Trophoblast cell (in vitro differentiated cells and primary cell): ENCODE measurements at regions not wholly inside any gene's neighbourhood (a gene's known extent, or its start where the extent isn't known, plus 50 kb on each side); places are given as distances from the start of the nearest gene placed in this dataset.
A peak's percentile ranks its signal among the peaks of the same experiment; 100 is the strongest.
"Not testable (repeated sequence)": the region's sequence is repeated elsewhere in the genome, so short reads cannot be mapped to it uniquely, and the experiment has no call there.

Experiments
- DNase-seq, 2 donors: peaks; one replicate each; pipeline ENCODE4 v3.0.0-alpha.2; 2016
- H2AFZ ChIP-seq: 2 replicates; pipeline ENCODE4 v1.6.1; 2013; ENCODE audit warnings: low read length, moderate library complexity, mild to moderate bottlenecking; ENCODE audit not compliant: insufficient read depth, poor library complexity
- H2AK5ac ChIP-seq: 2 replicates; pipeline ENCODE4 v1.6.1; 2013; ENCODE audit warnings: mild to moderate bottlenecking, low read length
- H2BK120ac ChIP-seq: 2 replicates; pipeline ENCODE4 v1.6.1; 2013; ENCODE audit warnings: low read length, mild to moderate bottlenecking, moderate library complexity; ENCODE audit not compliant: insufficient read depth, poor library complexity
- H2BK12ac ChIP-seq: 2 replicates; pipeline ENCODE4 v1.6.1; 2013; ENCODE audit warnings: mild to moderate bottlenecking, low read length, moderate library complexity
- H2BK5ac ChIP-seq: 2 replicates; pipeline ENCODE4 v1.6.1; 2013; ENCODE audit warnings: low read length, low read depth, moderate library complexity, mild to moderate bottlenecking; ENCODE audit not compliant: poor library complexity
- H3K14ac ChIP-seq: 2 replicates; pipeline ENCODE4 v1.6.1; 2013; ENCODE audit warnings: mild to moderate bottlenecking, low read length
- H3K18ac ChIP-seq: 2 replicates; pipeline ENCODE4 v1.6.1; 2013; ENCODE audit warnings: mild to moderate bottlenecking, low read length
- H3K23ac ChIP-seq: 2 replicates; pipeline ENCODE4 v1.6.1; 2013; ENCODE audit warnings: low read length
- H3K27ac ChIP-seq: 2 replicates; pipeline ENCODE4 v1.5.1; 2013; ENCODE audit warnings: low read depth, mild to moderate bottlenecking, inconsistent platforms, low read length, moderate library complexity
- H3K27me3 ChIP-seq: 2 replicates; pipeline ENCODE4 v1.6.1; 2013; ENCODE audit warnings: inconsistent platforms, mild to moderate bottlenecking, low read length, moderate library complexity; ENCODE audit not compliant: insufficient read depth
- H3K36me3 ChIP-seq, 2 experiments: 1 replicate in 1 of 2; 2 replicates in 1 of 2; pipeline ENCODE4 v1.6.1; 2013; ENCODE audit warnings: low read length in 2 of 2, mild to moderate bottlenecking in 2 of 2, moderate library complexity in 1 of 2; ENCODE audit not compliant: insufficient read depth in 2 of 2, control insufficient read depth in 1 of 2
- H3K4ac ChIP-seq: 2 replicates; pipeline ENCODE4 v1.6.1; 2013; ENCODE audit warnings: low read depth, mild to moderate bottlenecking, low read length, moderate library complexity
- H3K4me1 ChIP-seq, 2 experiments: 1 replicate in 1 of 2; 2 replicates in 1 of 2; pipeline ENCODE4 v1.6.1; 2013; ENCODE audit warnings: low read length in 2 of 2, mild to moderate bottlenecking in 2 of 2, moderate library complexity in 1 of 2; ENCODE audit not compliant: insufficient read depth in 2 of 2, control insufficient read depth in 1 of 2
- H3K4me2 ChIP-seq: 2 replicates; pipeline ENCODE4 v1.6.1; 2013; ENCODE audit warnings: inconsistent platforms, mild to moderate bottlenecking, low read length, moderate library complexity
- H3K4me3 ChIP-seq: 2 replicates; pipeline ENCODE4 v1.5.1; 2013; ENCODE audit warnings: mild to moderate bottlenecking, low read depth, low read length, inconsistent platforms
- H3K79me1 ChIP-seq: one replicate; pipeline ENCODE4 v1.6.1; 2013; ENCODE audit warnings: low read length
- H3K79me2 ChIP-seq: 2 replicates; pipeline ENCODE4 v1.6.1; 2013; ENCODE audit warnings: low read length, mild to moderate bottlenecking; ENCODE audit not compliant: control insufficient read depth, insufficient read depth, poor library complexity
- H3K9ac ChIP-seq: 2 replicates; pipeline ENCODE4 v1.6.1; 2013; ENCODE audit warnings: mild to moderate bottlenecking, low read length
- H3K9me3 ChIP-seq: 2 replicates; pipeline ENCODE4 v1.6.1; 2013; ENCODE audit warnings: low read depth, mild to moderate bottlenecking, control low read depth, inconsistent platforms, low read length; ENCODE audit not compliant: insufficient read depth
- H4K12ac ChIP-seq: 2 replicates; pipeline ENCODE4 v1.6.1; 2013; ENCODE audit warnings: low read depth, mild to moderate bottlenecking, low read length, moderate library complexity
- H4K8ac ChIP-seq: 2 replicates; pipeline ENCODE4 v1.6.1; 2013; ENCODE audit warnings: low read depth, mild to moderate bottlenecking, low read length, moderate library complexity
- H4K91ac ChIP-seq: one replicate; pipeline ENCODE4 v1.6.1; 2013; ENCODE audit warnings: low read depth, mild to moderate bottlenecking, low read length, moderate library complexity
- WGBS: extraction: QIAGEN DNeasy Blood & Tissue Kit; methylation state at CpG from one replicate; pipeline ENCODE4 v1.1.7; 2013; ENCODE audit warnings: missing lambda C conversion rate; ENCODE audit not compliant: insufficient read length, insufficient coverage; ENCODE audit errors: extremely low coverage; 5-methylcytosine and 5-hydroxymethylcytosine counted together

GRCh38 chr15:98294126-98294525 lies 333.6 kb downstream of the ARRDC4 start:
- H4K91ac ChIP-seq: no peak overlapping the region
- H3K4ac ChIP-seq: no peak overlapping the region
- WGBS: no CpG with 5 or more reads among the region's 7 CpGs
- H4K12ac ChIP-seq: no peak overlapping the region
- H2BK12ac ChIP-seq: no peak overlapping the region
- H3K27ac ChIP-seq: no peak overlapping the region
- peaks cover 0 to 5% of the 10 kb centered on the region in 2 experiments for H3K4me1 ChIP-seq
- H3K79me2 ChIP-seq: no peaks in the 10 kb centered on the region
- H3K4me2 ChIP-seq: no peak overlapping the region
- H3K79me1 ChIP-seq: no peaks in the 10 kb centered on the region
- H3K18ac ChIP-seq: no peak overlapping the region
- no peak overlapping the region for H2AK5ac ChIP-seq
- H3K4me3 ChIP-seq: no peak overlapping the region
- H2BK5ac ChIP-seq: no peak overlapping the region
- no peak overlapping the region for H3K14ac ChIP-seq
- H3K27me3 ChIP-seq: peaks cover 12% of the 10 kb centered on the region
- H3K9ac ChIP-seq: no peak overlapping the region
- H3K36me3 ChIP-seq: no peaks in the 10 kb centered on the region
- H2BK120ac ChIP-seq: no peak overlapping the region
- H3K23ac ChIP-seq: no peak overlapping the region
- no peak for DNase-seq
- no peak overlapping the region for H4K8ac ChIP-seq
- H2AFZ ChIP-seq: no peak overlapping the region
- H3K9me3 ChIP-seq: no peaks in the 10 kb centered on the region

DNA sequence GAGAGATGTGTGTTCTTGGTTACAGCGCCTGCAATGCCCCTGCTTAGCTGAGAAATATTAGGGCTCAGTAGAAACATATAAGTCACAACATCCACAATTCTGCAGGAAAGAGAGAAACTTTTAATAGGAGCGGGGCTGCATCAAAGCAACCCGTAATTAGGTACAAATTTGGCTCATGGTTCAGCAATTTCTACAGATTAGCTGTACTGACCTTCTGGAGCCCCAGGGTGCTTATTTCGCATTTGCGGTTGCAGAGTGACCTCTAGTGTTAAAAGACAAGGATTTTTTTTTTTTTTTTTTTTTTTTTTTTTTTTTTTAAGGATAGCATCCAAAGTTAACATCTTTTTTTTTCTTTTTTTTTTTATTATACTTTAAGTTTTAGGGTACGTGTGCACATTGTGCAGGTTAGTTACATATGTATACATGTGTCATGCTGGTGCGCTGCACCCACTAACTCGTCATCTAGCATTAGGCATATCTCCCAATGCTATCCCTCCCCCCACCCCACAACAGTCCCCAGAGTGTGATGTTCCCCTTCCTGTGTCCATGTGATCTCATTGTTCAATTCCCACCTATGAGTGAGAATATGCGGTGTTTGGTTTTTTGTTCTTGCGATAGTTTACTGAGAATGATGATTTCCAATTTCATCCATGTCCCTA lies 334.7 kb downstream of the ARRDC4 start:
- not testable (repeated sequence) for H4K91ac ChIP-seq, H3K14ac ChIP-seq, H2AFZ ChIP-seq, H3K4me1 ChIP-seq, H2BK5ac ChIP-seq, H3K4me3 ChIP-seq, H3K79me1 ChIP-seq, H3K9me3 ChIP-seq, H3K9ac ChIP-seq, H3K36me3 ChIP-seq, H2BK12ac ChIP-seq, H3K27ac ChIP-seq, H2BK120ac ChIP-seq, H4K12ac ChIP-seq, H3K4ac ChIP-seq, H3K18ac ChIP-seq, H2AK5ac ChIP-seq, H4K8ac ChIP-seq, H3K23ac ChIP-seq, H3K79me2 ChIP-seq, H3K4me2 ChIP-seq
- DNase-seq: peak; percentile 42 to 65
- no CpG with 5 or more reads among the region's 10 CpGs for WGBS
- peaks cover 12% of the 10 kb centered on the region for H3K27me3 ChIP-seq

DNA sequence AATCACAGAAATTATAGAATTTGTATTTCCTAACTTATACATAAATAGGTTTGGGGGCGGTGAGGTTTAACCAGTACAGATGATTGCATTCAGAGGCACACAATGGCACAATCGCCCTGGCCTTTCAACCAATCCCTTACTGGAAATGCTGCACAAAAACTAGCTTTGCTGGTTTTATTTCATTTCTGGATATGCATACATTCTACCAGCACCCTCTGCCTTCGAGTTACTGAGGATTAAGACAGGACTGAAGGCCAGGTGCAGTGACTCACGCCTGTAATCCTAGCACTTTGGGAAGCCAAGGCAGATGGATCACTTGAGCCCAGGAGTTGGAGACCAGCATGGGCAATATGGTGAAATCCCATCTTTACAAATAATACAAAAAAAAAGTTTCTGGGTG lies 336.1 kb downstream of the ARRDC4 start:
- H2BK12ac ChIP-seq: no peak overlapping the region
- no peak overlapping the region for H3K4ac ChIP-seq
- H3K9ac ChIP-seq: no peak overlapping the region
- WGBS: no CpG with 5 or more reads among the region's 4 CpGs
- H2AFZ ChIP-seq: no peak overlapping the region
- H3K4me2 ChIP-seq: no peak overlapping the region
- no peak overlapping the region for H3K23ac ChIP-seq
- H3K79me2 ChIP-seq: no peaks in the 10 kb centered on the region
- no peak overlapping the region for H2AK5ac ChIP-seq
- no peak overlapping the region for H3K27ac ChIP-seq
- H3K18ac ChIP-seq: no peak overlapping the region
- no peak overlapping the region for H3K14ac ChIP-seq
- no peak overlapping the region for H4K8ac ChIP-seq
- H3K79me1 ChIP-seq: no peaks in the 10 kb centered on the region
- peak; percentile 89 to 94 for DNase-seq
- no peak overlapping the region for H3K4me3 ChIP-seq
- H3K9me3 ChIP-seq: no peaks in the 10 kb centered on the region
- H2BK120ac ChIP-seq: no peak overlapping the region
- no peak overlapping the region for H4K91ac ChIP-seq
- H3K36me3 ChIP-seq: no peaks in the 10 kb centered on the region
- no peak overlapping the region for H2BK5ac ChIP-seq
- H4K12ac ChIP-seq: no peak overlapping the region
- peaks cover 0 to 5% of the 10 kb centered on the region in 2 experiments for H3K4me1 ChIP-seq
- peaks cover 12% of the 10 kb centered on the region for H3K27me3 ChIP-seq

GRCh38 chr15:98304371-98304770 lies 343.9 kb downstream of the ARRDC4 start:
- Histone ChIP-seq H4K8ac (no peak overlapping the region), H3K14ac (no peak overlapping the region), H3K4ac (no peak overlapping the region), H3K4me2 (no peak overlapping the region), H3K18ac (no peak overlapping the region), H3K79me2 (no peaks in the 10 kb centered on the region), H3K4me3 (no peak overlapping the region), H3K23ac (no peak overlapping the region), H3K9me3 (no peaks in the 10 kb centered on the region), H3K27me3 (no peaks in the 10 kb centered on the region), H2BK120ac (no peak overlapping the region), H3K27ac (no peak overlapping the region), H3K79me1 (no peaks in the 10 kb centered on the region), H4K12ac (no peak overlapping the region), H2AK5ac (no peak overlapping the region), H2AFZ (no peak overlapping the region), H2BK5ac (no peak overlapping the region), H2BK12ac (no peak overlapping the region), H4K91ac (no peak overlapping the region), H3K9ac (no peak overlapping the region), H3K36me3 (no peaks in the 10 kb centered on the region), H3K4me1 (no peaks in the 10 kb centered on the region)
- no peak for DNase-seq
- WGBS: no CpG with 5 or more reads among the region's 8 CpGs
